ENCODE measurements at regions not wholly inside any gene's neighbourhood (a gene's known extent, or its start where the extent isn't known, plus 50 kb on each side); places are given as distances from the start of the nearest gene placed in this dataset.
A peak's percentile ranks its signal among the peaks of the same experiment; 100 is the strongest.

DNA sequence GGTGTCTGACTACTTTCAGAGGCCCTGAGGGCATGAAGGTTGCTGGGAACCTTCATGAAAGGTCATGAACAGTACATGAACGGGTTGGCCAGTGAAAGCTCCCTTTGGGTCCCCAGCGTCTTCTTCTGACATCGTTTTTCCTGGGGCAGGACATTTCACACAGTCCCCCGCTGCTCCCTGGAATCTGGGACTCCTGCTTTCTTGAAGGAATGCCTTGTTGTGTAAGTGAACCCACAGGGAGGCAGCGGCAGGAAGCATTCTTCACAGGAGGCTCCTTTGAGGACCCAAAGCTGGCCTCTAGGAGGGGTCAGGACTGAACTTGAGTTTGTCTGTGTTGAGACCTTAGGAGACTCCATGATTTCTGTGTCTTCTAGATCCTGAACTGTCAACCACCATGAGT, 144.3 kb downstream of the KCNE4 start:
- Histone ChIP-seq H3K9me3 (ENCODE audit: control insufficient read depth, insufficient read depth, low read depth, low read length) (no peaks in the 10 kb centered on the region), H3K4me2 (ENCODE audit: extremely low read depth, insufficient read depth, low read length) (no peak overlapping the region), H3K36me3 (ENCODE audit: control insufficient read depth, insufficient read depth, low read length) (no peaks in the 10 kb centered on the region), H3K27me3 (ENCODE audit: control insufficient read depth, insufficient read depth, low read length) (no peaks in the 10 kb centered on the region), H3K4me3 (replicated peaks in 1 of 4; ENCODE audit: control extremely low read depth in 1 of 4, insufficient read depth in 1 of 4, low read depth in 3 of 4, low read length in 4 of 4) (no peak overlapping the region), H3K4me1 (ENCODE audit: control insufficient read depth, extremely low read depth, insufficient read depth, low read length) (no peaks in the 10 kb centered on the region), H3K79me2 (ENCODE audit: control insufficient read depth, insufficient read depth, low read length) (no peaks in the 10 kb centered on the region), H3K27ac (ENCODE audit: insufficient read depth, low read length) (no peak overlapping the region), H2AFZ (ENCODE audit: low read length) (no peak overlapping the region), H3K9ac (ENCODE audit: insufficient read depth, low read length) (no peak overlapping the region), H4K20me1 (ENCODE audit: control insufficient read depth, extremely low read depth, insufficient read depth, low read length) (no peaks in the 10 kb centered on the region)
- TF ChIP-seq, protein P1, sequence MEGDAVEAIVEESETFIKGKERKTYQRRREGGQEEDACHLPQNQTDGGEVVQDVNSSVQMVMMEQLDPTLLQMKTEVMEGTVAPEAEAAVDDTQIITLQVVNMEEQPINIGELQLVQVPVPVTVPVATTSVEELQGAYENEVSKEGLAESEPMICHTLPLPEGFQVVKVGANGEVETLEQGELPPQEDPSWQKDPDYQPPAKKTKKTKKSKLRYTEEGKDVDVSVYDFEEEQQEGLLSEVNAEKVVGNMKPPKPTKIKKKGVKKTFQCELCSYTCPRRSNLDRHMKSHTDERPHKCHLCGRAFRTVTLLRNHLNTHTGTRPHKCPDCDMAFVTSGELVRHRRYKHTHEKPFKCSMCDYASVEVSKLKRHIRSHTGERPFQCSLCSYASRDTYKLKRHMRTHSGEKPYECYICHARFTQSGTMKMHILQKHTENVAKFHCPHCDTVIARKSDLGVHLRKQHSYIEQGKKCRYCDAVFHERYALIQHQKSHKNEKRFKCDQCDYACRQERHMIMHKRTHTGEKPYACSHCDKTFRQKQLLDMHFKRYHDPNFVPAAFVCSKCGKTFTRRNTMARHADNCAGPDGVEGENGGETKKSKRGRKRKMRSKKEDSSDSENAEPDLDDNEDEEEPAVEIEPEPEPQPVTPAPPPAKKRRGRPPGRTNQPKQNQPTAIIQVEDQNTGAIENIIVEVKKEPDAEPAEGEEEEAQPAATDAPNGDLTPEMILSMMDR (conservative IDR thresholded peaks at IDR 0.05 in 1 of 2, IDR thresholded peaks at IDR 0.05 in 1 of 2; ENCODE audit: low read depth in 1 of 2, low read length in 2 of 2), result no peak
- TF ChIP-seq EZH2 (IDR thresholded peaks at IDR 0.05; ENCODE audit: low read length, missing control alignments), result no peak
- no peak for DNase-seq (ENCODE audit: low read depth in 2 of 2)

DNA sequence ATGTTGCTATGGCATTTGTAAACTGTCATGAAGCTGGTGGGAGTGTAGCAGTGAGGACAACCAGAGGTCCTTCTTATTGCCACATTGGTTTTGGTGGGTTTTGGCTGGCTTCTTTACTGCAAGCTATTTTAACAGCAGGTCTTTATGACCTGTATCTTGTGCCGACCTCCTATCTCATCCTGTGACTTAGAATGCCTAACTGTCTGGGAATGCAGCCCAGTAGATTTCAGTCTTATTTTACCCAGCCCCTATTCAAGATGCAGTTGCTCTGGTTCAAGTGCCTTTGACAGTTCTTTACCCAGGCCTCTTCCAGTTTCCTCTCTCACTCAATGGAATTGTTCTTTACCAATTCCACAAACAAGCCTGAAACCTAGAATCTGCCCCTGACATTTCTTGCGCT, 145.1 kb downstream of the KCNE4 start:
- Histone ChIP-seq H4K20me1 (ENCODE audit: control insufficient read depth, extremely low read depth, insufficient read depth, low read length) (no peaks in the 10 kb centered on the region), H2AFZ (ENCODE audit: low read length) (no peak overlapping the region), H3K79me2 (ENCODE audit: control insufficient read depth, insufficient read depth, low read length) (no peaks in the 10 kb centered on the region), H3K27me3 (ENCODE audit: control insufficient read depth, insufficient read depth, low read length) (no peaks in the 10 kb centered on the region), H3K27ac (ENCODE audit: insufficient read depth, low read length) (no peak overlapping the region), H3K9me3 (ENCODE audit: control insufficient read depth, insufficient read depth, low read depth, low read length) (no peaks in the 10 kb centered on the region), H3K4me1 (ENCODE audit: control insufficient read depth, extremely low read depth, insufficient read depth, low read length) (no peaks in the 10 kb centered on the region), H3K4me3 (replicated peaks in 1 of 4; ENCODE audit: control extremely low read depth in 1 of 4, insufficient read depth in 1 of 4, low read depth in 3 of 4, low read length in 4 of 4) (no peak overlapping the region), H3K36me3 (ENCODE audit: control insufficient read depth, insufficient read depth, low read length) (no peaks in the 10 kb centered on the region), H3K9ac (ENCODE audit: insufficient read depth, low read length) (no peak overlapping the region), H3K4me2 (ENCODE audit: extremely low read depth, insufficient read depth, low read length) (no peak overlapping the region)
- no peak for TF ChIP-seq EZH2 (IDR thresholded peaks at IDR 0.05; ENCODE audit: low read length, missing control alignments)
- TF ChIP-seq, protein P1 (conservative IDR thresholded peaks at IDR 0.05 in 1 of 2, IDR thresholded peaks at IDR 0.05 in 1 of 2; ENCODE audit: low read depth in 1 of 2, low read length in 2 of 2), result no peak
- DNase-seq (ENCODE audit: low read depth in 2 of 2), result peak in 1 of 2 donors; percentile 45

DNA sequence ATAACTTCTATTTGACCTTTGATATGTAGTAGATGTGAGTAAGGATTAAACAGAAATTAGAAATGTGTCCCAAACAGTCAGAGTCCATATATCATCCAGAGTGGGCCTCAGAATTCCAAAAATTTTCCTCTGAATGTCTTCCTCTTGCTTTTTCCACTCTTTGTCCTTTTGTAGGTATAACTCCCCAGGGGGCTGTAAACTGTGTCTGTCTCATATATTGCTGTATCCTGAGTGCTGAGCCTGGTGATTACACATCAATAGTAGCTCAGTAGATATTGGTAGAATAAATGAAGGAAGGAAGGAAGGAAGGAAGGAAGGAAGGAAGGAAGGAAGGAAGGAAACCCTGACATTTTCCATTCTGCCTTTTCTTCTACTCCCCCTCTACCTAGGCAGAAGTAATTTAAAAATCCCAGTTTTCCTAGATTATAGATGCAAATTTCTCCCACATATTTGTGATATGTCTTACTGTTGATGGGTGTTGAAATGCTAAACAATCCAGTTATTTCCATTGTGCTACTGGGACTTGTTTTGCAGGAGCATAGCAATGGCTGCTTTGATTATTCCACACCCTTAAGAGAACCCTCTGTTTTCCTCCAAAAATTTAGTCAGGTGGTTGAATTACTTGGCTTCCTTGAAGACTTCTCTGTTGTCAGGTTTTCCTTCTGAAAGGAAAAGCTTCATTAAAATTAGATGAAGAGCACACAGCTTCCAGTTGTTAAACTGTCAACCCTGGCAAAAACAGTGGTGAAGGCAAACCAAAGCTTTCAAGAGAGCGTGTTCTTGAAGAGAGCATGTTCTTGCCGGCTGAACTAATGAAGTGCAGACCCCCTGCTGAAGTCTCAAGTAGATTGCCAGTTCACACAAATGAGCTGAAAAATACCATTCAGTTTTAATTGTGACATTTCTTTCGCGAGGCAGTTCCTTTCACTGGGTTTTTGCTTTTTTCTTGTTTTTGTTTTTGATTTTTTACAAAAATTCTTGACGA, 147.8 kb downstream of the KCNE4 start:
- no peaks in the 10 kb centered on the region for H3K27me3 ChIP-seq (ENCODE audit: control insufficient read depth, insufficient read depth, low read length)
- H3K79me2 ChIP-seq (ENCODE audit: control insufficient read depth, insufficient read depth, low read length), result no peaks in the 10 kb centered on the region
- H4K20me1 ChIP-seq (ENCODE audit: control insufficient read depth, extremely low read depth, insufficient read depth, low read length), result no peaks in the 10 kb centered on the region
- no peak for DNase-seq (ENCODE audit: low read depth in 2 of 2)
- no peak overlapping the region for H2AFZ ChIP-seq (ENCODE audit: low read length)
- H3K4me2 ChIP-seq (ENCODE audit: extremely low read depth, insufficient read depth, low read length), result no peak overlapping the region
- H3K27ac ChIP-seq (ENCODE audit: insufficient read depth, low read length), result no peak overlapping the region
- TF ChIP-seq, protein P1 (conservative IDR thresholded peaks at IDR 0.05 in 1 of 2, IDR thresholded peaks at IDR 0.05 in 1 of 2; ENCODE audit: low read depth in 1 of 2, low read length in 2 of 2), result no peak
- TF ChIP-seq EZH2 (IDR thresholded peaks at IDR 0.05; ENCODE audit: low read length, missing control alignments), result no peak
- H3K36me3 ChIP-seq (ENCODE audit: control insufficient read depth, insufficient read depth, low read length), result no peaks in the 10 kb centered on the region
- H3K9me3 ChIP-seq (ENCODE audit: control insufficient read depth, insufficient read depth, low read depth, low read length), result no peaks in the 10 kb centered on the region
- H3K4me1 ChIP-seq (ENCODE audit: control insufficient read depth, extremely low read depth, insufficient read depth, low read length), result peaks cover 3% of the 10 kb centered on the region
- no peak overlapping the region for H3K9ac ChIP-seq (ENCODE audit: insufficient read depth, low read length)
- H3K4me3 ChIP-seq (replicated peaks in 1 of 4; ENCODE audit: control extremely low read depth in 1 of 4, insufficient read depth in 1 of 4, low read depth in 3 of 4, low read length in 4 of 4), result no peak overlapping the region

Measured in fibroblast of lung (primary cell).